ENCODE measurements at regions not wholly inside any gene's neighbourhood (a gene's known extent, or its start where the extent isn't known, plus 50 kb on each side); places are given as distances from the start of the nearest gene placed in this dataset.

GRCh38 chr6:143575901-143576426 is 64.4 kb upstream of the FUCA2 start:
- Histone ChIP-seq H3K27ac (ENCODE audit: low read depth, low read length) (no peak overlapping the region), H3K9ac (ENCODE audit: extremely low read depth, low read length, poor library complexity, severe bottlenecking) (no peak overlapping the region), H3K4me3 (ENCODE audit: low read length) (no peak overlapping the region), H3K36me3 (ENCODE audit: control insufficient read depth, insufficient read depth, low read length) (no peaks in the 10 kb centered on the region), H3K4me1 (ENCODE audit: control insufficient read depth, insufficient read depth, low read length) (no peaks in the 10 kb centered on the region), H3K9me3 (ENCODE audit: control insufficient read depth, low read length) (peaks cover 15% of the 10 kb centered on the region), H3K27me3 (ENCODE audit: control insufficient read depth, insufficient read depth, low read length, poor library complexity, severe bottlenecking) (no peaks in the 10 kb centered on the region)
- Mint-ChIP-seq H3K36me3 (ENCODE audit: low read depth) (peaks cover 20% of the 10 kb centered on the region), H3K27ac (no peak overlapping the region), H3K9me3 (peaks cover 16% of the 10 kb centered on the region), H3K4me1 (peaks cover 19% of the 10 kb centered on the region), H3K27me3 (ENCODE audit: insufficient read depth) (no peaks in the 10 kb centered on the region), H3K4me3 (no peak overlapping the region)
- no peak for DNase-seq
- WGBS, 2 experiments (ENCODE audit: insufficient coverage in 1 of 2, insufficient read length in 1 of 2), result 91 to 100% methylated on average over 3 to 6 of the region's 6 CpGs
- no peak for TF ChIP-seq CTCF (conservative IDR thresholded peaks at IDR 0.05)

GRCh38 chr6:143575440-143575839 is 63.9 kb upstream of the FUCA2 start:
- H3K36me3 Mint-ChIP-seq (ENCODE audit: low read depth), result peaks cover 18% of the 10 kb centered on the region
- Histone ChIP-seq H3K9me3 (ENCODE audit: control insufficient read depth, low read length) (peaks cover 15% of the 10 kb centered on the region), H3K4me3 (ENCODE audit: low read length) (no peak overlapping the region), H3K27me3 (ENCODE audit: control insufficient read depth, insufficient read depth, low read length, poor library complexity, severe bottlenecking) (no peaks in the 10 kb centered on the region), H3K9ac (ENCODE audit: extremely low read depth, low read length, poor library complexity, severe bottlenecking) (no peak overlapping the region), H3K27ac (ENCODE audit: low read depth, low read length) (no peak overlapping the region), H3K4me1 (ENCODE audit: control insufficient read depth, insufficient read depth, low read length) (no peaks in the 10 kb centered on the region), H3K36me3 (ENCODE audit: control insufficient read depth, insufficient read depth, low read length) (no peaks in the 10 kb centered on the region)
- no peak overlapping the region for H3K27ac Mint-ChIP-seq
- H3K27me3 Mint-ChIP-seq (ENCODE audit: insufficient read depth), result no peaks in the 10 kb centered on the region
- WGBS, 2 experiments (ENCODE audit: insufficient coverage in 1 of 2, insufficient read length in 1 of 2), result 10 to 24% methylated on average over 3 to 4 of the region's 5 CpGs
- no peak overlapping the region for H3K4me3 Mint-ChIP-seq
- peak; percentile 95 for TF ChIP-seq CTCF (conservative IDR thresholded peaks at IDR 0.05)
- peaks cover 24% of the 10 kb centered on the region for H3K4me1 Mint-ChIP-seq
- peaks cover 16% of the 10 kb centered on the region for H3K9me3 Mint-ChIP-seq
- DNase-seq, result peak; percentile 78

- DNase-seq, result no peak
- TF ChIP-seq CTCF (conservative IDR thresholded peaks at IDR 0.05), result no peak
- Histone ChIP-seq H3K4me1 (ENCODE audit: control insufficient read depth, insufficient read depth, low read length) (no peaks in the 10 kb centered on the region), H3K27ac (ENCODE audit: low read depth, low read length) (no peak overlapping the region), H3K9ac (ENCODE audit: extremely low read depth, low read length, poor library complexity, severe bottlenecking) (no peak overlapping the region), H3K9me3 (ENCODE audit: control insufficient read depth, low read length) (peaks cover 15% of the 10 kb centered on the region), H3K4me3 (ENCODE audit: low read length) (peak overlapping the region; percentile 10), H3K36me3 (ENCODE audit: control insufficient read depth, insufficient read depth, low read length) (no peaks in the 10 kb centered on the region), H3K27me3 (ENCODE audit: control insufficient read depth, insufficient read depth, low read length, poor library complexity, severe bottlenecking) (no peaks in the 10 kb centered on the region)
- H3K4me1 Mint-ChIP-seq, result peaks cover 27% of the 10 kb centered on the region
- H3K9me3 Mint-ChIP-seq, result peaks cover 14% of the 10 kb centered on the region
- WGBS, 2 experiments (ENCODE audit: insufficient coverage in 1 of 2, insufficient read length in 1 of 2), result 37 to 60% methylated on average over 8 to 13 of the region's 13 CpGs
- peak overlapping the region; percentile 33 for H3K4me3 Mint-ChIP-seq
- peak overlapping the region; percentile 24 for H3K27ac Mint-ChIP-seq
- H3K36me3 Mint-ChIP-seq (ENCODE audit: low read depth), result peaks cover 16% of the 10 kb centered on the region
- H3K27me3 Mint-ChIP-seq (ENCODE audit: insufficient read depth), result no peaks in the 10 kb centered on the region
Measured at GRCh38 chr6:143570147-143570853, 58.8 kb upstream of the FUCA2 start.
